ENCODE measurements at regions not wholly inside any gene's neighbourhood (a gene's known extent, or its start where the extent isn't known, plus 50 kb on each side); places are given as distances from the start of the nearest gene placed in this dataset.

DNA sequence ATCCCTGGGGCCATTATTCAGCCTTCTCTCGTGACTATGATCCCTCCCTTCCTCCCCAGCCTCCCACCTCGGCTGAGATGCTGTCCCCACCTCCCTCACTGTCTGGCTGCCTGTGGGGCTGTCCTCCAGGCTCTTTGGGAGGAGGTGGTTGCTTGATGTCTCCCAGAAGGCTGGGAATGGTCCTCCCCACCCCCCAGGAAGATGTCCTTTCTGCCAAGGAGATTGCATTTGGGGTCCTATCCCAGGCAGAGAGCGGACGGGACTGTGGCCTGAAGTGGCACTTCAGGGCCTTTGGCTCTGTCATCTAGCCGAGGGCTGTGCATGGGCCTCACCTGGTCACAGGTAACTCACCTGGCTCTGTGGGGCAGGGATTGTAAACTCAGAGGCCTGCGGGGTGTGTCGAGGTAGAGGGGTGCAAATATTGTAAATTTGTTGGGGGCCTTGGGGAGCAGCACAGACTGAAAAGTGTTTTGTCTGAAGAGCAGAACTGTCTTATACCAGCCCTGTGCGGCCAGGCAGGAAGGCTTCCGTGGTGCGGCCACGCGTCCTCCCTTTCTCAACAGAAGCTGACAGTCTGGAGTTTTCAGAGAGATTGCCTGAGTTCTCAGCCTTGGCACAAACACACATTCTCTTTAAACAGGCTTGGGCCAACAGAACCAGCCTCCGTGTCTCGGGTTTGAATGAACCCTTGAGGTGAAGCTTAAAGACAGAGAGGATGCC, 177.9 kb downstream of the SEC14L1 start:
- Histone ChIP-seq H3K4ac (ENCODE audit: low read length) (no peak overlapping the region), H3K79me1 (ENCODE audit: low read depth, low read length) (peaks cover 2% of the 10 kb centered on the region), H3K36me3 (replicated peaks in 1 of 2; ENCODE audit: control insufficient read depth in 2 of 2, insufficient read depth in 2 of 2, low read length in 2 of 2) (no peaks in the 10 kb centered on the region), H3K18ac (ENCODE audit: low read length) (peak overlapping the region; percentile 91), H3K9me3 (replicated peaks in 1 of 2; ENCODE audit: control insufficient read depth in 2 of 2, insufficient read depth in 1 of 2, low read depth in 1 of 2, low read length in 2 of 2) (no peaks in the 10 kb centered on the region), H3K27ac (replicated peaks; ENCODE audit: low read length) (no peak overlapping the region), H3K4me1 (ENCODE audit: control insufficient read depth in 2 of 2, insufficient read depth in 1 of 2, low read depth in 1 of 2, low read length in 2 of 2) (peaks cover 23 to 29% of the 10 kb centered on the region in 2 donors), H3K23ac (ENCODE audit: low read depth, low read length, poor library complexity) (peak overlapping the region; percentile 71), H4K91ac (ENCODE audit: low read depth, low read length, poor library complexity) (no peak overlapping the region), H2BK120ac (ENCODE audit: low read depth, low read length) (peak overlapping the region; percentile 42), H3K9ac (ENCODE audit: low read depth, low read length, poor library complexity) (no peak overlapping the region), H3K4me2 (ENCODE audit: insufficient read depth, low read length, poor library complexity, severe bottlenecking) (no peak overlapping the region), H2AFZ (ENCODE audit: low read length) (peak overlapping the region; percentile 78), H2BK12ac (ENCODE audit: low read length) (no peak overlapping the region), H2AK5ac (ENCODE audit: low read depth, low read length) (peak overlapping the region; percentile 91), H3K27me3 (ENCODE audit: control insufficient read depth in 3 of 3, insufficient read depth in 3 of 3, low read depth in 1 of 3, low read length in 3 of 3) (no peaks in the 10 kb centered on the region), H4K8ac (ENCODE audit: low read depth, low read length) (no peak overlapping the region), H2BK5ac (ENCODE audit: low read length) (peak overlapping the region; percentile 39), H2BK15ac (ENCODE audit: low read length) (peak overlapping the region; percentile 77), H3K4me3 (ENCODE audit: low read length in 2 of 2) (no peak overlapping the region), H3K14ac (ENCODE audit: low read length) (no peak overlapping the region)
- no peak for DNase-seq (ENCODE audit: low spot score)
- no CpG with 5 or more reads among the region's 14 CpGs for WGBS, 2 donors (ENCODE audit: extremely low coverage in 2 of 2, insufficient read length in 2 of 2, insufficient replicate concordance in 1 of 2)

- no CpG with 5 or more reads among the region's 38 CpGs for WGBS, 2 donors (ENCODE audit: extremely low coverage in 2 of 2, insufficient read length in 2 of 2, insufficient replicate concordance in 1 of 2)
- Histone ChIP-seq H4K8ac (ENCODE audit: low read depth, low read length) (no peak overlapping the region), H3K79me1 (ENCODE audit: low read depth, low read length) (peaks cover 2% of the 10 kb centered on the region), H4K91ac (ENCODE audit: low read depth, low read length, poor library complexity) (no peak overlapping the region), H3K36me3 (replicated peaks in 1 of 2; ENCODE audit: control insufficient read depth in 2 of 2, insufficient read depth in 2 of 2, low read length in 2 of 2) (no peaks in the 10 kb centered on the region), H2AK5ac (ENCODE audit: low read depth, low read length) (peak overlapping the region; percentile 91), H3K4ac (ENCODE audit: low read length) (no peak overlapping the region), H3K4me1 (ENCODE audit: control insufficient read depth in 2 of 2, insufficient read depth in 1 of 2, low read depth in 1 of 2, low read length in 2 of 2) (peaks cover 24 to 32% of the 10 kb centered on the region in 2 donors), H3K27me3 (ENCODE audit: control insufficient read depth in 3 of 3, insufficient read depth in 3 of 3, low read depth in 1 of 3, low read length in 3 of 3) (no peaks in the 10 kb centered on the region), H2BK15ac (ENCODE audit: low read length) (peak overlapping the region; percentile 77), H3K27ac (replicated peaks; ENCODE audit: low read length) (no peak overlapping the region), H2AFZ (ENCODE audit: low read length) (peak overlapping the region; percentile 78), H2BK120ac (ENCODE audit: low read depth, low read length) (no peak overlapping the region), H3K14ac (ENCODE audit: low read length) (no peak overlapping the region), H3K4me3 (ENCODE audit: low read length in 2 of 2) (no peak overlapping the region), H3K9ac (ENCODE audit: low read depth, low read length, poor library complexity) (peak overlapping the region; percentile 55), H3K18ac (ENCODE audit: low read length) (peak overlapping the region; percentile 91), H3K9me3 (replicated peaks in 1 of 2; ENCODE audit: control insufficient read depth in 2 of 2, insufficient read depth in 1 of 2, low read depth in 1 of 2, low read length in 2 of 2) (no peaks in the 10 kb centered on the region), H2BK5ac (ENCODE audit: low read length) (no peak overlapping the region), H2BK12ac (ENCODE audit: low read length) (peak overlapping the region; percentile 24), H3K4me2 (ENCODE audit: insufficient read depth, low read length, poor library complexity, severe bottlenecking) (no peak overlapping the region), H3K23ac (ENCODE audit: low read depth, low read length, poor library complexity) (peak overlapping the region; percentile 71)
- no peak for DNase-seq (ENCODE audit: low spot score)
Observed at GRCh38 chr17:77319211-77320043, 178.7 kb downstream of the SEC14L1 start.

DNA sequence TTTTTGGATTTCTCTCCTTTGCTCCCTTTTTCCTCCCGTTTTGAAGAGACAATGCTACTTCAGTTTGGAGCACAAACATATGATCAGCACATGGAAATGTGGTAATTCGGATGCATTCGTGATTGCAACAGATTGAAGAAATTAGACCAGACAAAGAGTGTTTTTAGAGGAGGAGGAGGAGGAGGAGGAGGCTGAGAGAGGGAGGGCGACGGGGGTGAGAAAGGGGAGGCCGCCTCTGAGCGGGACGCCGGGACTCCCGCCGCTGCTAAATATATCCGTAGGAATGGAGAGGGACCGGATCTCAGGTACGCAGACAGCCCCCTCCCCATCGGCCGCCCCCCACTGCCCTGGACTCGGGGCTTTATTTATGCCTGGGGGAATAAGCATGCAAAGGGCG, 179.3 kb downstream of the SEC14L1 start:
- H3K18ac ChIP-seq (ENCODE audit: low read length): no peak overlapping the region
- no peaks in the 10 kb centered on the region for H3K36me3 ChIP-seq (replicated peaks in 1 of 2; ENCODE audit: control insufficient read depth in 2 of 2, insufficient read depth in 2 of 2, low read length in 2 of 2)
- no CpG with 5 or more reads among the region's 18 CpGs for WGBS, 2 donors (ENCODE audit: extremely low coverage in 2 of 2, insufficient read length in 2 of 2, insufficient replicate concordance in 1 of 2)
- no peak for DNase-seq (ENCODE audit: low spot score)
- H2BK15ac ChIP-seq (ENCODE audit: low read length): peak overlapping the region; percentile 90
- peak overlapping the region; percentile 78 for H2AFZ ChIP-seq (ENCODE audit: low read length)
- H4K91ac ChIP-seq (ENCODE audit: low read depth, low read length, poor library complexity): no peak overlapping the region
- H3K27me3 ChIP-seq (ENCODE audit: control insufficient read depth in 3 of 3, insufficient read depth in 3 of 3, low read depth in 1 of 3, low read length in 3 of 3): no peaks in the 10 kb centered on the region
- H3K4me3 ChIP-seq (ENCODE audit: low read length in 2 of 2): no peak overlapping the region
- peaks cover 24 to 32% of the 10 kb centered on the region in 2 donors for H3K4me1 ChIP-seq (ENCODE audit: control insufficient read depth in 2 of 2, insufficient read depth in 1 of 2, low read depth in 1 of 2, low read length in 2 of 2)
- peaks cover 2% of the 10 kb centered on the region for H3K79me1 ChIP-seq (ENCODE audit: low read depth, low read length)
- H2BK12ac ChIP-seq (ENCODE audit: low read length): no peak overlapping the region
- no peak overlapping the region for H2BK120ac ChIP-seq (ENCODE audit: low read depth, low read length)
- no peak overlapping the region for H3K23ac ChIP-seq (ENCODE audit: low read depth, low read length, poor library complexity)
- H4K8ac ChIP-seq (ENCODE audit: low read depth, low read length): no peak overlapping the region
- H3K4me2 ChIP-seq (ENCODE audit: insufficient read depth, low read length, poor library complexity, severe bottlenecking): no peak overlapping the region
- H3K4ac ChIP-seq (ENCODE audit: low read length): no peak overlapping the region
- H3K27ac ChIP-seq (replicated peaks; ENCODE audit: low read length): no peak overlapping the region
- peak overlapping the region; percentile 88 for H2AK5ac ChIP-seq (ENCODE audit: low read depth, low read length)
- H3K14ac ChIP-seq (ENCODE audit: low read length): no peak overlapping the region
- H3K9me3 ChIP-seq (replicated peaks in 1 of 2; ENCODE audit: control insufficient read depth in 2 of 2, insufficient read depth in 1 of 2, low read depth in 1 of 2, low read length in 2 of 2): no peaks in the 10 kb centered on the region
- H2BK5ac ChIP-seq (ENCODE audit: low read length): no peak overlapping the region
- H3K9ac ChIP-seq (ENCODE audit: low read depth, low read length, poor library complexity): no peak overlapping the region
